GM23248 (cell line): ENCODE measurements at regions not wholly inside any gene's neighbourhood (a gene's known extent, or its start where the extent isn't known, plus 50 kb on each side); places are given as distances from the start of the nearest gene placed in this dataset.

Experiments used
- EZH2 ChIP-seq: fragments of 200-600 bp; sonication (generic); IDR thresholded peaks from 2 replicates; pipeline ENCODE4 v1.6.1; 2018; ENCODE audit warnings: antibody characterized with exemption, mild to moderate bottlenecking; ENCODE audit not compliant: insufficient read depth, poor library complexity, severe bottlenecking
- EZH2phosphoT487 ChIP-seq: fragments of 200-600 bp; sonication (generic); IDR thresholded peaks from 2 replicates; pipeline ENCODE4 v1.6.1; 2018; ENCODE audit warnings: antibody characterized with exemption, moderate library complexity, mild to moderate bottlenecking, low read depth; ENCODE audit not compliant: insufficient read depth

DNA sequence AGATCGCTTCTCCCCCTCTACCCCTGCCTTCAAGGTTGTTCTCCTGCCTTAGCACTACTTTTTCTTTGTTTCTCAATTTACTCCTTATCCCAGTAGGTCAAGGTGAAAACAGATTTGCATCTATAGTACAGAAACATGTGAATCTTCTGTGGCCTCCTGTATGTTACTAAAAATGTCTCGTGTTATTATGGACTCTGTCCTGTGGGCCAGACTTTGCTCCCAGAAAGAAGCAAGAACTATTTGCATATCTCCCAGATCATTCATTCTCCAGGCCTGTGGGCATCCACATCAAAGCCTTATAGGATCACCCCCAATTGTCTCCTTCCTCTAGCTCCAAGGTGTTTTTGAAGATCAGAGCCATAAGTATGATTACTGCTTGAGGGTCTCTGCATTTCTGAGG lies 169.5 kb upstream of the ROPN1 start:
- TF ChIP-seq EZH2: no peak
- TF ChIP-seq EZH2phosphoT487: no peak
